ENCODE measurements at regions not wholly inside any gene's neighbourhood (a gene's known extent, or its start where the extent isn't known, plus 50 kb on each side); places are given as distances from the start of the nearest gene placed in this dataset.

DNA sequence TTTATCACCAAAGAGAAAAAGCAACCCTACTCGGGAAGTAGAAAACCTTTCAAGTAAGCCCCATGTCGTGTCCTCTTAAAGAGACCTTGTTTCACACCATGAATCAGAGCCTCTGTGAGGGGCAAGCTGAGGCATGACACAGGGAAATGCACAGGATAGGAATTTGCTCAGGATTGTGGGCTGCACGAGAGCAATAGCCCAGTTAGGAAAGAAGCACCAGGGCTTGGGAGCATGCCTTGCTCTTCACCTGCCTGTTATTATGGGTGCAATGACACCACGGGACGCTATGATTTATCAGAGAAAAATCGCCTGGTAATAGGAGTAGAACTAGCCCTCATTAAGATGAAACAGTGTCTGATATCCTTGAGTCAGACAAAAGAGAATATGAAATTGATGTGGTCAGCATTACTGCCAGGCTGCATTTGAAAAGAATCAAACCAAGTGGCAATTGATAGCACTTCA, 562.9 kb upstream of the NRP1 start:
- TF ChIP-seq, protein P1, sequence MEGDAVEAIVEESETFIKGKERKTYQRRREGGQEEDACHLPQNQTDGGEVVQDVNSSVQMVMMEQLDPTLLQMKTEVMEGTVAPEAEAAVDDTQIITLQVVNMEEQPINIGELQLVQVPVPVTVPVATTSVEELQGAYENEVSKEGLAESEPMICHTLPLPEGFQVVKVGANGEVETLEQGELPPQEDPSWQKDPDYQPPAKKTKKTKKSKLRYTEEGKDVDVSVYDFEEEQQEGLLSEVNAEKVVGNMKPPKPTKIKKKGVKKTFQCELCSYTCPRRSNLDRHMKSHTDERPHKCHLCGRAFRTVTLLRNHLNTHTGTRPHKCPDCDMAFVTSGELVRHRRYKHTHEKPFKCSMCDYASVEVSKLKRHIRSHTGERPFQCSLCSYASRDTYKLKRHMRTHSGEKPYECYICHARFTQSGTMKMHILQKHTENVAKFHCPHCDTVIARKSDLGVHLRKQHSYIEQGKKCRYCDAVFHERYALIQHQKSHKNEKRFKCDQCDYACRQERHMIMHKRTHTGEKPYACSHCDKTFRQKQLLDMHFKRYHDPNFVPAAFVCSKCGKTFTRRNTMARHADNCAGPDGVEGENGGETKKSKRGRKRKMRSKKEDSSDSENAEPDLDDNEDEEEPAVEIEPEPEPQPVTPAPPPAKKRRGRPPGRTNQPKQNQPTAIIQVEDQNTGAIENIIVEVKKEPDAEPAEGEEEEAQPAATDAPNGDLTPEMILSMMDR (optimal IDR thresholded peaks at IDR 0.05 in 1 of 3, IDR thresholded peaks at IDR 0.05 in 1 of 3, conservative IDR thresholded peaks at IDR 0.05 in 1 of 3; ENCODE audit: extremely low read depth in 1 of 3, insufficient read depth in 2 of 3, low read length in 3 of 3): no peak
- TF ChIP-seq EZH2 (IDR thresholded peaks at IDR 0.05; ENCODE audit: low read length): no peak

Data from keratinocyte (primary cell).